ENCODE measurements at regions not wholly inside any gene's neighbourhood (a gene's known extent, or its start where the extent isn't known, plus 50 kb on each side); places are given as distances from the start of the nearest gene placed in this dataset.

GRCh38 chr7:93697901-93698300 is 123.4 kb upstream of the CALCR start:
- TF ChIP-seq CTCF (IDR thresholded peaks at IDR 0.05) (no peak), ELK1 (IDR thresholded peaks at IDR 0.05; ENCODE audit: low read depth, low read length) (no peak), POLR2A (IDR thresholded peaks at IDR 0.05; ENCODE audit: low read length) (no peak), EP300 (IDR thresholded peaks at IDR 0.05) (no peak)

All from A549 (cell line).